NK-92 treated with Interleukin-12 subunit alpha and Interleukin-12 subunit beta, amount 100 ng/mL, for 24 hours (cell line): ENCODE measurements at regions not wholly inside any gene's neighbourhood (a gene's known extent, or its start where the extent isn't known, plus 50 kb on each side); places are given as distances from the start of the nearest gene placed in this dataset.
"Not testable (repeated sequence)": the region's sequence is repeated elsewhere in the genome, so short reads cannot be mapped to it uniquely, and the experiment has no call there.

Experiments used
- DNase-seq: peaks from one replicate; lab custom pipeline; 2025; lab: John Stamatoyannopoulos, UW

- DNase-seq = no peak
Measured at GRCh38 chr12:131250028-131250950, 296.6 kb downstream of the ADGRD1 start.

- no peak for DNase-seq
Measured at GRCh38 chr12:131250951-131251315, 297.2 kb downstream of the ADGRD1 start.

- DNase-seq = no peak
Measured at GRCh38 chr12:131251336-131252101, 297.8 kb downstream of the ADGRD1 start.

- DNase-seq = no peak
Measured at GRCh38 chr12:131253376-131254026, 299.8 kb downstream of the ADGRD1 start.

- no peak for DNase-seq
Measured at GRCh38 chr12:131254374-131254773, 300.7 kb downstream of the ADGRD1 start.

- no peak for DNase-seq
Measured at GRCh38 chr12:131258398-131258797, 304.7 kb downstream of the ADGRD1 start.

- DNase-seq = no peak
Measured at GRCh38 chr12:131260251-131260905, 306.7 kb downstream of the ADGRD1 start.

GRCh38 chr12:131260954-131261353, 307.2 kb downstream of the ADGRD1 start:
- no peak for DNase-seq

- no peak for DNase-seq
Measured at GRCh38 chr12:131261906-131262305, 308.2 kb downstream of the ADGRD1 start.

- no peak for DNase-seq
Measured at GRCh38 chr12:131263626-131264025, 309.9 kb downstream of the ADGRD1 start.

- no peak for DNase-seq
Measured at GRCh38 chr12:131264635-131265034, 310.9 kb downstream of the ADGRD1 start.

- no peak for DNase-seq
Measured at GRCh38 chr12:131266591-131267467, 313.1 kb downstream of the ADGRD1 start.

GRCh38 chr12:131267576-131267975, 313.9 kb downstream of the ADGRD1 start:
- no peak for DNase-seq

GRCh38 chr12:131268123-131268522, 314.4 kb downstream of the ADGRD1 start:
- DNase-seq = not testable (repeated sequence)

GRCh38 chr12:131268571-131268970, 314.9 kb downstream of the ADGRD1 start:
- not testable (repeated sequence) for DNase-seq

GRCh38 chr12:131269551-131269950, 315.8 kb downstream of the ADGRD1 start:
- no peak for DNase-seq

- DNase-seq = not testable (repeated sequence)
Measured at GRCh38 chr12:131269977-131270376, 316.3 kb downstream of the ADGRD1 start.

GRCh38 chr12:131271724-131272123, 318.0 kb downstream of the ADGRD1 start:
- DNase-seq = no peak

GRCh38 chr12:131272283-131272814, 318.6 kb downstream of the ADGRD1 start:
- not testable (repeated sequence) for DNase-seq

- DNase-seq = no peak
Measured at GRCh38 chr12:131273291-131273845, 319.7 kb downstream of the ADGRD1 start.
